ENCODE measurements at regions not wholly inside any gene's neighbourhood (a gene's known extent, or its start where the extent isn't known, plus 50 kb on each side); places are given as distances from the start of the nearest gene placed in this dataset.

DNA sequence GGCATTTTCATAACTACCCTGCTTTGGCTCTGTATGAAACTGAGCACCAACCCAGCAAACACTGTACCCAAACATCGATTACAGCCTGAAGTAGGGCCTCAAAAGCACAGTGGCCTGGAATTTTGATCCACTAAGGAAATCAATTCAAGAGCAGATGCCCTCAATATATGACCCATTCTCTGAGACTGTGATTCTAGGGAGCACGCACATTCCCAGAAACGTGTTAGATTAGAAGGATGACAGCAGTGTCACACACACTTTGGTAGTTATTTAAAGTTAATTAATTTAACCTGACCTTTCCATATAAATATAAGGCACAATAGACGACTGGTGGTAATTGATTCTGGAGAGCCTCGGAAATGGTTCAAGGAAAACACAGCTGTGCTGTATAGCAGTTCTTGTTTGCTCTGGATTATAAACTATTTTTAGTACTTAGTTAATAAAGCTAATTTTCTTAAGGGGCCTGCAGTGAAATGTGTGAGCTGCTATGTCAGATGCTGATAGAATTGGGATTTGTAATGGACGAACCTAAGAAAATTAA, 126.3 kb upstream of the ZNF385D start:
- H3K36me3 Mint-ChIP-seq: no peaks in the 10 kb centered on the region
- no peak overlapping the region for H3K27ac Mint-ChIP-seq
- H3K4me3 Mint-ChIP-seq: no peak overlapping the region
- DNase-seq (ENCODE audit: low spot score) (no peak), ATAC-seq (no peak)
- CTCF ChIA-PET: no interaction called here
- H3K9me3 Mint-ChIP-seq: 0 out of 2 replicates have a peak, but pooled peaks cover 5% of the 10 kb centered on the region
- TF ChIP-seq, protein P1, sequence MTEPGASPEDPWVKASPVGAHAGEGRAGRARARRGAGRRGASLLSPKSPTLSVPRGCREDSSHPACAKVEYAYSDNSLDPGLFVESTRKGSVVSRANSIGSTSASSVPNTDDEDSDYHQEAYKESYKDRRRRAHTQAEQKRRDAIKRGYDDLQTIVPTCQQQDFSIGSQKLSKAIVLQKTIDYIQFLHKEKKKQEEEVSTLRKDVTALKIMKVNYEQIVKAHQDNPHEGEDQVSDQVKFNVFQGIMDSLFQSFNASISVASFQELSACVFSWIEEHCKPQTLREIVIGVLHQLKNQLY (CRISPR knock-in tag; IDR thresholded peaks at IDR 0.05): no peak
- no peak for TF ChIP-seq RORB (CRISPR knock-in tag; IDR thresholded peaks at IDR 0.05)
- no peak for TF ChIP-seq TEAD1 (CRISPR knock-in tag; IDR thresholded peaks at IDR 0.05)
- no peak for TF ChIP-seq SMAD3 (CRISPR knock-in tag; IDR thresholded peaks at IDR 0.05; ENCODE audit: borderline replicate concordance)
- TF ChIP-seq GRHL2 (CRISPR knock-in tag; IDR thresholded peaks at IDR 0.05; ENCODE audit: insufficient replicate concordance, severe bottlenecking): no peak
- TF ChIP-seq, protein P2, sequence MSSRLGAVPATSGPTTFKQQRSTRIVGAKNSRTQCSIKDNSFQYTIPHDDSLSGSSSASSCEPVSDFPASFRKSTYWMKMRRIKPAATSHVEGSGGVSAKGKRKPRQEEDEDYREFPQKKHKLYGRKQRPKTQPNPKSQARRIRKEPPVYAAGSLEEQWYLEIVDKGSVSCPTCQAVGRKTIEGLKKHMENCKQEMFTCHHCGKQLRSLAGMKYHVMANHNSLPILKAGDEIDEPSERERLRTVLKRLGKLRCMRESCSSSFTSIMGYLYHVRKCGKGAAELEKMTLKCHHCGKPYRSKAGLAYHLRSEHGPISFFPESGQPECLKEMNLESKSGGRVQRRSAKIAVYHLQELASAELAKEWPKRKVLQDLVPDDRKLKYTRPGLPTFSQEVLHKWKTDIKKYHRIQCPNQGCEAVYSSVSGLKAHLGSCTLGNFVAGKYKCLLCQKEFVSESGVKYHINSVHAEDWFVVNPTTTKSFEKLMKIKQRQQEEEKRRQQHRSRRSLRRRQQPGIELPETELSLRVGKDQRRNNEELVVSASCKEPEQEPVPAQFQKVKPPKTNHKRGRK (CRISPR knock-in tag; IDR thresholded peaks at IDR 0.05; ENCODE audit: borderline replicate concordance): no peak
- no peak for TF ChIP-seq MAX (CRISPR knock-in tag; IDR thresholded peaks at IDR 0.05)
- no peak for TF ChIP-seq SP1 (CRISPR knock-in tag; conservative IDR thresholded peaks at IDR 0.05)
- TF ChIP-seq NR3C1 (CRISPR knock-in tag; conservative IDR thresholded peaks at IDR 0.05; ENCODE audit: low read depth): no peak
- TF ChIP-seq, protein P3, sequence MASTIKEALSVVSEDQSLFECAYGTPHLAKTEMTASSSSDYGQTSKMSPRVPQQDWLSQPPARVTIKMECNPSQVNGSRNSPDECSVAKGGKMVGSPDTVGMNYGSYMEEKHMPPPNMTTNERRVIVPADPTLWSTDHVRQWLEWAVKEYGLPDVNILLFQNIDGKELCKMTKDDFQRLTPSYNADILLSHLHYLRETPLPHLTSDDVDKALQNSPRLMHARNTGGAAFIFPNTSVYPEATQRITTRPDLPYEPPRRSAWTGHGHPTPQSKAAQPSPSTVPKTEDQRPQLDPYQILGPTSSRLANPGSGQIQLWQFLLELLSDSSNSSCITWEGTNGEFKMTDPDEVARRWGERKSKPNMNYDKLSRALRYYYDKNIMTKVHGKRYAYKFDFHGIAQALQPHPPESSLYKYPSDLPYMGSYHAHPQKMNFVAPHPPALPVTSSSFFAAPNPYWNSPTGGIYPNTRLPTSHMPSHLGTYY (CRISPR knock-in tag; IDR thresholded peaks at IDR 0.05): no peak
- TF ChIP-seq ZNF317 (CRISPR knock-in tag; IDR thresholded peaks at IDR 0.05; ENCODE audit: borderline replicate concordance, low read depth): no peak
- TF ChIP-seq HMGA2 (CRISPR knock-in tag; IDR thresholded peaks at IDR 0.05): no peak
- no peak for TF ChIP-seq EMX1 (CRISPR knock-in tag; IDR thresholded peaks at IDR 0.05)
- TF ChIP-seq ZNF219 (CRISPR knock-in tag; IDR thresholded peaks at IDR 0.05; ENCODE audit: borderline replicate concordance): no peak
- TF ChIP-seq ELF4 (CRISPR knock-in tag; IDR thresholded peaks at IDR 0.05; ENCODE audit: low read depth): no peak
- no peak for TF ChIP-seq NFYB (CRISPR knock-in tag; conservative IDR thresholded peaks at IDR 0.05; ENCODE audit: low read depth)
- no peak for TF ChIP-seq FOXJ3 (CRISPR knock-in tag; IDR thresholded peaks at IDR 0.05; ENCODE audit: borderline replicate concordance)
- TF ChIP-seq TP53 (CRISPR knock-in tag; IDR thresholded peaks at IDR 0.05): no peak
- TF ChIP-seq FOXK1 (CRISPR knock-in tag; IDR thresholded peaks at IDR 0.05): no peak
- no peak for TF ChIP-seq STAT6 (CRISPR knock-in tag; conservative IDR thresholded peaks at IDR 0.05; ENCODE audit: low read depth)
- H3K27me3 Mint-ChIP-seq (ENCODE audit: low read depth): no peaks in the 10 kb centered on the region
- no peaks in the 10 kb centered on the region for H3K4me1 Mint-ChIP-seq
- POLR2A ChIA-PET: no interaction called here

Data from WTC11 (cell line).